Prostate gland (tissue), 2 donors: ENCODE measurements at regions not wholly inside any gene's neighbourhood (a gene's known extent, or its start where the extent isn't known, plus 50 kb on each side); places are given as distances from the start of the nearest gene placed in this dataset.

Experiments used
- DNase-seq: peaks from one replicate; pipeline ENCODE4 v3.0.0-alpha.2; 2019; ENCODE audit warnings: low spot score
- H3K27ac ChIP-seq, 2 donors: fragments of 200-600 bp; sonication (generic); 2 replicates each; pipeline ENCODE4 v1.5.1; 2017 to 2019
- H3K27me3 ChIP-seq: fragments of 200-600 bp; sonication (generic); replicated peaks from 2 replicates; pipeline ENCODE4 v1.5.1; 2019; ENCODE audit not compliant: insufficient read depth
- H3K36me3 ChIP-seq, 2 donors: fragments of 200-600 bp; sonication (generic); 1 replicate in 1 of 2; 2 replicates in 1 of 2; pipeline versions ENCODE4 v1.5.1 to v1.8.1; 2017 to 2019
- H3K4me1 ChIP-seq: fragments of 200-600 bp; sonication (generic); replicated peaks from 2 replicates; pipeline ENCODE4 v1.5.1; 2019
- H3K4me3 ChIP-seq, 2 donors: fragments of 200-600 bp; sonication (generic); 2 replicates each; pipeline ENCODE4 v1.5.1; 2017 to 2019
- H3K9me3 ChIP-seq: fragments of 200-600 bp; sonication (generic); 2 replicates; pipeline ENCODE4 v1.5.1; 2017
- CTCF ChIP-seq, 4 experiments: fragments of 200-600 bp in 2 of 4; fragments of 450-650 bp in 2 of 4; sonication (generic) in 2 of 4; IDR thresholded peaks; 1 replicate in 3 of 4; 2 replicates in 1 of 4; pipeline ENCODE4 v1.5.1; 2016 to 2019; ENCODE audit warnings: antibody characterized with exemption in 4 of 4, mild to moderate bottlenecking in 2 of 4, moderate library complexity in 2 of 4
- POLR2A ChIP-seq: fragments of 450-650 bp; IDR thresholded peaks from one replicate; pipeline ENCODE4 v1.6.1; 2016; ENCODE audit warnings: antibody characterized with exemption, mild to moderate bottlenecking
- POLR2AphosphoS5 ChIP-seq: sonication (generic); formaldehyde crosslinking; IDR thresholded peaks from one replicate; pipeline ENCODE4 v1.6.1; 2017; ENCODE audit warnings: antibody characterized with exemption
- WGBS: methylation state at CpG from one replicate; pipeline ENCODE4 v1.1.5; 2018; 5-methylcytosine and 5-hydroxymethylcytosine counted together
- intact Hi-C: fragments of 100-400 bp; cut with DNase I; formaldehyde crosslinking; loops from one replicate; pipeline ENCODE4 v1.14.2; 2022

GRCh38 chr5:13143214-13143613 is 801.3 kb downstream of the DNAH5 start:
- no peaks in the 10 kb centered on the region for H3K36me3 ChIP-seq
- no peaks in the 10 kb centered on the region for H3K4me1 ChIP-seq
- TF ChIP-seq CTCF (IDR thresholded peaks at IDR 0.05), result no peak
- no peak for TF ChIP-seq POLR2AphosphoS5
- no peak for TF ChIP-seq POLR2A
- no peaks in the 10 kb centered on the region for H3K9me3 ChIP-seq
- no peaks in the 10 kb centered on the region for H3K27me3 ChIP-seq
- H3K4me3 ChIP-seq, result no peak overlapping the region
- H3K27ac ChIP-seq, result no peak overlapping the region
- intact Hi-C loops, result no loop called here
- DNase-seq, result no peak

GRCh38 chr5:13133951-13134350 is 810.5 kb downstream of the DNAH5 start:
- no peaks in the 10 kb centered on the region for H3K9me3 ChIP-seq
- H3K4me3 ChIP-seq, result no peak overlapping the region
- H3K4me1 ChIP-seq, result no peaks in the 10 kb centered on the region
- no peaks in the 10 kb centered on the region for H3K36me3 ChIP-seq
- H3K27me3 ChIP-seq, result no peaks in the 10 kb centered on the region
- intact Hi-C loops, result no loop called here
- TF ChIP-seq POLR2AphosphoS5, result no peak
- no peak for TF ChIP-seq CTCF (IDR thresholded peaks at IDR 0.05)
- TF ChIP-seq POLR2A, result no peak
- DNase-seq, result no peak
- WGBS, result 90% methylated on average over 2 of the region's 2 CpGs
- H3K27ac ChIP-seq, result no peak overlapping the region

- Histone ChIP-seq H3K4me1 (no peaks in the 10 kb centered on the region), H3K9me3 (no peaks in the 10 kb centered on the region), H3K27me3 (no peaks in the 10 kb centered on the region), H3K36me3 (no peaks in the 10 kb centered on the region), H3K4me3 (no peak overlapping the region), H3K27ac (no peak overlapping the region)
- DNase-seq, result no peak
- TF ChIP-seq POLR2AphosphoS5, result no peak
- no peak for TF ChIP-seq POLR2A
- TF ChIP-seq CTCF (IDR thresholded peaks at IDR 0.05), result no peak
- WGBS, result 87% methylated on average over 1 of the region's 1 CpG
- intact Hi-C loops, result no loop called here
Measured at GRCh38 chr5:13115476-13115875, 829.0 kb downstream of the DNAH5 start.

- no peak for DNase-seq
- intact Hi-C loops, result no loop called here
- Histone ChIP-seq H3K27me3 (no peaks in the 10 kb centered on the region), H3K4me1 (no peaks in the 10 kb centered on the region), H3K9me3 (no peaks in the 10 kb centered on the region), H3K27ac (no peak overlapping the region), H3K36me3 (no peaks in the 10 kb centered on the region), H3K4me3 (no peak overlapping the region)
- 57% methylated on average over 5 of the region's 5 CpGs for WGBS
- TF ChIP-seq CTCF (IDR thresholded peaks at IDR 0.05), result no peak
- no peak for TF ChIP-seq POLR2AphosphoS5
- no peak for TF ChIP-seq POLR2A
Measured at GRCh38 chr5:13108265-13108664, 836.2 kb downstream of the DNAH5 start.

GRCh38 chr5:13107537-13107936 is 837.0 kb downstream of the DNAH5 start:
- intact Hi-C loops, result no loop called here
- TF ChIP-seq POLR2A, result no peak
- TF ChIP-seq CTCF (IDR thresholded peaks at IDR 0.05), result no peak
- TF ChIP-seq POLR2AphosphoS5, result no peak
- Histone ChIP-seq H3K4me3 (no peak overlapping the region), H3K27ac (no peak overlapping the region), H3K4me1 (no peaks in the 10 kb centered on the region), H3K27me3 (no peaks in the 10 kb centered on the region), H3K9me3 (no peaks in the 10 kb centered on the region), H3K36me3 (no peaks in the 10 kb centered on the region)
- 85% methylated on average over 1 of the region's 1 CpG for WGBS
- no peak for DNase-seq
